HG03354 (cell line): ENCODE measurements at regions not wholly inside any gene's neighbourhood (a gene's known extent, or its start where the extent isn't known, plus 50 kb on each side); places are given as distances from the start of the nearest gene placed in this dataset.
"Not testable (repeated sequence)": the region's sequence is repeated elsewhere in the genome, so short reads cannot be mapped to it uniquely, and the experiment has no call there.

Source experiments
- ATAC-seq: cut with Tn5 transposase; IDR thresholded peaks from one replicate; pipeline ENCODE4 v1.9.1; 2021; ENCODE audit warnings: mild to moderate bottlenecking; ENCODE audit not compliant: unreplicated experiment, poor library complexity, severe bottlenecking

GRCh38 chr6:4352322-4352669 lies 216.9 kb upstream of the ECI2 start:
- no peak for ATAC-seq

- ATAC-seq = no peak
These were observed 216.3 kb upstream of the ECI2 start for GRCh38 chr6:4351520-4352321.

GRCh38 chr6:4350567-4351519 lies 215.5 kb upstream of the ECI2 start:
- no peak for ATAC-seq

GRCh38 chr6:4349931-4350330 lies 214.6 kb upstream of the ECI2 start:
- ATAC-seq = no peak

- ATAC-seq = no peak
These were observed 213.9 kb upstream of the ECI2 start for GRCh38 chr6:4349323-4349722.

GRCh38 chr6:4348462-4349112 lies 213.2 kb upstream of the ECI2 start:
- no peak for ATAC-seq

- ATAC-seq = no peak
These were observed 212.5 kb upstream of the ECI2 start for GRCh38 chr6:4347877-4348276.

- no peak for ATAC-seq
These were observed 211.4 kb upstream of the ECI2 start for GRCh38 chr6:4346659-4347333.

GRCh38 chr6:4345543-4345942 lies 210.2 kb upstream of the ECI2 start:
- ATAC-seq = no peak

- no peak for ATAC-seq
These were observed 209.0 kb upstream of the ECI2 start for GRCh38 chr6:4344317-4344899.

- ATAC-seq = no peak
These were observed 207.2 kb upstream of the ECI2 start for GRCh38 chr6:4342407-4343137.

- ATAC-seq = no peak
These were observed 205.9 kb upstream of the ECI2 start for GRCh38 chr6:4341078-4341797.

GRCh38 chr6:4340544-4340943 lies 205.2 kb upstream of the ECI2 start:
- ATAC-seq = no peak

GRCh38 chr6:4338884-4339283 lies 203.5 kb upstream of the ECI2 start:
- ATAC-seq = no peak

- ATAC-seq = no peak
These were observed 201.5 kb upstream of the ECI2 start for GRCh38 chr6:4336778-4337442.

GRCh38 chr6:4336084-4336483 lies 200.7 kb upstream of the ECI2 start:
- no peak for ATAC-seq

- not testable (repeated sequence) for ATAC-seq
These were observed 198.9 kb upstream of the ECI2 start for GRCh38 chr6:4334158-4334740.
